HG03103 (cell line): ENCODE measurements at regions not wholly inside any gene's neighbourhood (a gene's known extent, or its start where the extent isn't known, plus 50 kb on each side); places are given as distances from the start of the nearest gene placed in this dataset.
"Not testable (repeated sequence)": the region's sequence is repeated elsewhere in the genome, so short reads cannot be mapped to it uniquely, and the experiment has no call there.

Experiments
- ATAC-seq: cut with Tn5 transposase; IDR thresholded peaks from one replicate; pipeline ENCODE4 v1.9.1; 2021; ENCODE audit warnings: low read depth; ENCODE audit not compliant: unreplicated experiment

GRCh38 chr15:39416258-39416657 is 164.6 kb upstream of the THBS1 start:
- ATAC-seq = no peak

GRCh38 chr15:39417366-39418134 is 163.3 kb upstream of the THBS1 start:
- no peak for ATAC-seq

- no peak for ATAC-seq
Measured at GRCh38 chr15:39419651-39420050, 161.2 kb upstream of the THBS1 start.

- ATAC-seq = not testable (repeated sequence)
Measured at GRCh38 chr15:39420123-39420852, 160.6 kb upstream of the THBS1 start.

GRCh38 chr15:39420853-39421192 is 160.1 kb upstream of the THBS1 start:
- not testable (repeated sequence) for ATAC-seq

GRCh38 chr15:39426552-39427532 is 154.0 kb upstream of the THBS1 start:
- ATAC-seq = peak; percentile 81

GRCh38 chr15:39427705-39428104 is 153.2 kb upstream of the THBS1 start:
- no peak for ATAC-seq

- ATAC-seq = peak; percentile 33
Measured at GRCh38 chr15:39429898-39430357, 151.0 kb upstream of the THBS1 start.

- no peak for ATAC-seq
Measured at GRCh38 chr15:39430389-39430788, 150.5 kb upstream of the THBS1 start.

GRCh38 chr15:39431376-39431775 is 149.5 kb upstream of the THBS1 start:
- ATAC-seq = no peak

- ATAC-seq = no peak
Measured at GRCh38 chr15:39432026-39432425, 148.9 kb upstream of the THBS1 start.

GRCh38 chr15:39432912-39433348 is 147.9 kb upstream of the THBS1 start:
- ATAC-seq = no peak

GRCh38 chr15:39433376-39433775 is 147.5 kb upstream of the THBS1 start:
- ATAC-seq = no peak

- no peak for ATAC-seq
Measured at GRCh38 chr15:39434163-39434562, 146.7 kb upstream of the THBS1 start.

- no peak for ATAC-seq
Measured at GRCh38 chr15:39434751-39435238, 146.1 kb upstream of the THBS1 start.

GRCh38 chr15:39435244-39435643 is 145.6 kb upstream of the THBS1 start:
- ATAC-seq = no peak

- ATAC-seq = no peak
Measured at GRCh38 chr15:39438260-39438659, 142.6 kb upstream of the THBS1 start.

GRCh38 chr15:39438799-39439592 is 141.9 kb upstream of the THBS1 start:
- ATAC-seq = no peak

GRCh38 chr15:39442898-39443297 is 138.0 kb upstream of the THBS1 start:
- no peak for ATAC-seq
